Ovary (tissue), 7 donors: ENCODE measurements at regions not wholly inside any gene's neighbourhood (a gene's known extent, or its start where the extent isn't known, plus 50 kb on each side); places are given as distances from the start of the nearest gene placed in this dataset.

Experiments used
- DNase-seq, 5 donors: peaks; one replicate each; pipeline ENCODE4 v3.0.0-alpha.2; 2019 to 2020
- H3K27ac ChIP-seq, 2 donors: fragments of 200-600 bp; one replicate each; pipeline versions ENCODE4 v1.5.1 to v1.8.0; 2019 to 2022
- H3K27me3 ChIP-seq: fragments of 200-600 bp; one replicate; pipeline ENCODE4 v1.8.0; 2022
- H3K36me3 ChIP-seq: fragments of 200-600 bp; sonication (generic); one replicate; pipeline ENCODE4 v1.5.1; 2019
- H3K4me1 ChIP-seq: one replicate; pipeline ENCODE4 v1.8.1; 2013; ENCODE audit warnings: mild to moderate bottlenecking, moderate library complexity; ENCODE audit not compliant: insufficient read depth
- H3K4me3 ChIP-seq: fragments of 200-600 bp; sonication (generic); one replicate; pipeline ENCODE4 v1.5.1; 2017
- H3K9me3 ChIP-seq, 2 donors: fragments of 200-600 bp in 1 of 2; sonication (generic) in 1 of 2; one replicate each; pipeline versions ENCODE4 v1.5.1 to v1.8.1; 2013 to 2019; ENCODE audit warnings: mild to moderate bottlenecking in 1 of 2, moderate library complexity in 1 of 2
- EP300 ChIP-seq: sonication (generic); formaldehyde crosslinking; IDR thresholded peaks from one replicate; pipeline ENCODE4 v1.6.1; 2017; ENCODE audit warnings: antibody characterized with exemption
- POLR2A ChIP-seq: fragments of 450-650 bp; IDR thresholded peaks from one replicate; pipeline ENCODE4 v1.6.1; 2017; ENCODE audit warnings: antibody characterized with exemption, mild to moderate bottlenecking, moderate library complexity
- WGBS, 3 donors: extraction: QIAGEN DNeasy Blood & Tissue Kit in 1 of 3; methylation state at CpG; one replicate each; pipeline versions ENCODE4 v1.1.5 to v1.1.7; 2013 to 2017; 5-methylcytosine and 5-hydroxymethylcytosine counted together
- intact Hi-C, 4 donors: fragments of 100-400 bp; cut with DNase I; formaldehyde crosslinking; loops; one replicate each; pipeline versions ENCODE4 v1.11.0 to v1.15.1; 2022 to 2023
- TF ChIP-seq, protein P1 (sequence below), 3 donors: fragments of 450-650 bp in 2 of 3; fragments of 200-600 bp in 1 of 3; IDR thresholded peaks; one replicate each; pipeline versions ENCODE4 v1.5.1 to v1.8.0; 2016 to 2022; ENCODE audit warnings: antibody characterized with exemption in 3 of 3, mild to moderate bottlenecking in 1 of 3
- donor health status: DM: no; HTN: no; CAD: no; lungs with moderate emphysema.
- donor health status: DM: no; HTN: no; CAD: no.
- donor health status: Bipolar disorder and iron deficiency.
- donor health status: DM: no; HTN: no; CAD: no.
- donor health status: DM: yes; HTN: yes; CAD: no.

DNA sequence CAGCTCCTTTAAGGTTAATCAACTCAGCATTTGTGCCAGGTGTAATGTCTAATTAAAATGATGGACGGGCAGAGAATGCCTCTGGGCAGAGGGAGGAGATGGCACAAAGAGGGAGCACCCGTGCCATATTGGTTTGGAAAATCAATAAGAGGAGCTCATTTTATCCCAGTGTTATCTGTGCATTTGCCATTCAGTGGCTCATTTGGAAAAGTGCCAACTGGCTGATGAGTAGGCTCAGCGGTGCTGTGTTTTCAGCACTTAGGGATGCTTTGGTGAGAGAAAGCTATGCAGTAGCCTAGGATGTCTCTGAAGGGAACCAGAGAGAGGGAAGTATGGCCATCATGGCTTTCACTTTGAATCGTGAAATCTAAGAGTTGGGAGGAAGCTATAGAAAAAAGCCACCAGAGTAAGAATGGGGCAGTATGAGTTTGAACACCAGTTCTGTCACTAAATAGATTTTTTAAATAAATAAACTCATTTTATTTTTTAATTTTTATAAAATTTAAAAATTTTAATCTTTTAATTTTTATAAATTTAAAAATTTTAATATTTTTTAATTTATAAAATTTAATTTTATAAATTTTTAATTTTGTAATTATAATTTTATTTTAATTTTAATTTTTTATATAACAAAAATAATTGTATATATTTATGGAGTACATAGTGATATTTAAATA is 472.8 kb downstream of the BRINP1 start:
- intact Hi-C loops, result no loop called here
- WGBS, 3 donors, result 41 to 60% (median 46%) methylated on average over 4 of the region's 4 CpGs
- DNase-seq, result no peak

DNA sequence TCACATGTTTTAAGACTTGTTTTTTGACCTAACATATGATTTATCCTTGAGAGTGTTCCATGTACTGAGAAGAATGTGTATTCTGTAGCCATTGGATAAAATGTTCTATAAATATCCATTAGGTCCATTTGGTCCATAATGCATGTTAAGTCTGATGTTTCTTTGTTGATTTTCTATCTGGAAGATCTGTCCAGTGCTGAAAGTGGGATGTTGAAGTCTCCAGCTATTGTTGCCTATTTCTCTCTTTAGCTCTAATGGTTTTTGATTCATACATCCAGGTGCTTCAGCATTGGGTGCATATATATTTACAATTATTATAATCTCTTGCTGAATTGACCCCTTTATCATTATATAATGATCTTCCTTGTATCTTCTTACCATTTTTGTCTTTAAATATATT is 451.1 kb downstream of the BRINP1 start:
- Histone ChIP-seq H3K36me3 (no peaks in the 10 kb centered on the region), H3K27ac (no peak overlapping the region), H3K27me3 (no peaks in the 10 kb centered on the region), H3K9me3 (no peaks in the 10 kb centered on the region), H3K4me1 (no peaks in the 10 kb centered on the region), H3K4me3 (no peak overlapping the region)
- intact Hi-C loops, result no loop called here
- TF ChIP-seq, protein P1, sequence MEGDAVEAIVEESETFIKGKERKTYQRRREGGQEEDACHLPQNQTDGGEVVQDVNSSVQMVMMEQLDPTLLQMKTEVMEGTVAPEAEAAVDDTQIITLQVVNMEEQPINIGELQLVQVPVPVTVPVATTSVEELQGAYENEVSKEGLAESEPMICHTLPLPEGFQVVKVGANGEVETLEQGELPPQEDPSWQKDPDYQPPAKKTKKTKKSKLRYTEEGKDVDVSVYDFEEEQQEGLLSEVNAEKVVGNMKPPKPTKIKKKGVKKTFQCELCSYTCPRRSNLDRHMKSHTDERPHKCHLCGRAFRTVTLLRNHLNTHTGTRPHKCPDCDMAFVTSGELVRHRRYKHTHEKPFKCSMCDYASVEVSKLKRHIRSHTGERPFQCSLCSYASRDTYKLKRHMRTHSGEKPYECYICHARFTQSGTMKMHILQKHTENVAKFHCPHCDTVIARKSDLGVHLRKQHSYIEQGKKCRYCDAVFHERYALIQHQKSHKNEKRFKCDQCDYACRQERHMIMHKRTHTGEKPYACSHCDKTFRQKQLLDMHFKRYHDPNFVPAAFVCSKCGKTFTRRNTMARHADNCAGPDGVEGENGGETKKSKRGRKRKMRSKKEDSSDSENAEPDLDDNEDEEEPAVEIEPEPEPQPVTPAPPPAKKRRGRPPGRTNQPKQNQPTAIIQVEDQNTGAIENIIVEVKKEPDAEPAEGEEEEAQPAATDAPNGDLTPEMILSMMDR (IDR thresholded peaks at IDR 0.05), result no peak
- TF ChIP-seq EP300, result no peak
- no peak for TF ChIP-seq POLR2A
- DNase-seq, result no peak

More for the DNA sequence above, 472.8 kb downstream of the BRINP1 start:
- Histone ChIP-seq H3K36me3 (no peaks in the 10 kb centered on the region), H3K4me1 (no peaks in the 10 kb centered on the region), H3K4me3 (no peak overlapping the region), H3K27ac (no peak overlapping the region), H3K27me3 (no peaks in the 10 kb centered on the region), H3K9me3 (no peaks in the 10 kb centered on the region)
- TF ChIP-seq, protein P1 (IDR thresholded peaks at IDR 0.05), result no peak
- TF ChIP-seq POLR2A, result no peak
- no peak for TF ChIP-seq EP300

GRCh38 chr9:118928722-118929121 is 440.5 kb downstream of the BRINP1 start:
- WGBS, 3 donors, result 6 to 15% (median 10%) methylated on average over 2 of the region's 2 CpGs
- Histone ChIP-seq H3K4me1 (no peaks in the 10 kb centered on the region), H3K36me3 (no peaks in the 10 kb centered on the region), H3K27ac (no peak overlapping the region), H3K9me3 (no peaks in the 10 kb centered on the region), H3K4me3 (no peak overlapping the region), H3K27me3 (no peaks in the 10 kb centered on the region)
- no peak for DNase-seq
- TF ChIP-seq EP300 (no peak), POLR2A (no peak)
- TF ChIP-seq, protein P1 (IDR thresholded peaks at IDR 0.05), result no peak
- intact Hi-C loops, result no loop called here

GRCh38 chr9:118929287-118929686 is 439.9 kb downstream of the BRINP1 start:
- DNase-seq, result no peak
- Histone ChIP-seq H3K4me3 (no peak overlapping the region), H3K9me3 (no peaks in the 10 kb centered on the region), H3K4me1 (no peaks in the 10 kb centered on the region), H3K36me3 (no peaks in the 10 kb centered on the region), H3K27me3 (no peaks in the 10 kb centered on the region), H3K27ac (no peak overlapping the region)
- intact Hi-C loops, result no loop called here
- TF ChIP-seq EP300 (no peak), POLR2A (no peak)
- TF ChIP-seq, protein P1 (IDR thresholded peaks at IDR 0.05), result no peak
- WGBS, 3 donors, result 42 to 56% (median 55%) methylated on average over 2 of the region's 2 CpGs
